OCI-LY7 (cell line): ENCODE measurements at regions not wholly inside any gene's neighbourhood (a gene's known extent, or its start where the extent isn't known, plus 50 kb on each side); places are given as distances from the start of the nearest gene placed in this dataset.
A peak's percentile ranks its signal among the peaks of the same experiment; 100 is the strongest.

ENCODE experiments used
- BruUV-seq: library from RNA; stranded (reverse); fragments of 400-500 nt; replicated peaks from 2 replicates; lab custom pipeline; 2021; lab: Mats Ljungman, UMichigan
- CTCF ChIA-PET: fragments of 300-600 bp; sonication (Branson Sonifier 250); formaldehyde crosslinking; loops from one replicate; lab custom pipeline; 2022; ENCODE audit warnings: antibody characterized with exemption; ENCODE audit not compliant: unreplicated experiment; lab: Charles Lee
- POLR2A ChIA-PET: fragments of 300-600 bp; sonication (Branson Sonifier 250); formaldehyde crosslinking; loops from one replicate; lab custom pipeline; 2022; ENCODE audit warnings: antibody characterized with exemption; lab: Charles Lee
- DNase-seq: peaks from one replicate; pipeline ENCODE4 v3.0.0-alpha.2; 2015; ENCODE audit warnings: low spot score
- H2AFZ ChIP-seq: fragments of 200-600 bp; sonication (generic), shearing (Covaris generic); 2 replicates; pipeline ENCODE4 v1.6.1; 2014; ENCODE audit warnings: mild to moderate bottlenecking, antibody characterized with exemption, low read length, moderate library complexity
- H3K27ac ChIP-seq: fragments of 200-600 bp; sonication (generic); 2 replicates; pipeline ENCODE4 v1.5.1; 2014; ENCODE audit warnings: mixed run types, low read depth, mild to moderate bottlenecking, moderate library complexity, low read length, inconsistent platforms; ENCODE audit not compliant: poor library complexity, severe bottlenecking
- H3K36me3 ChIP-seq: fragments of 200-600 bp; sonication (generic); 2 replicates; pipeline ENCODE4 v1.6.1; 2014; ENCODE audit warnings: mild to moderate bottlenecking, antibody characterized with exemption, low read length, moderate library complexity, mixed read lengths; ENCODE audit not compliant: insufficient read depth
- H3K4me1 ChIP-seq: fragments of 200-600 bp; sonication (generic); 2 replicates; pipeline ENCODE4 v1.5.1; 2014; ENCODE audit warnings: mild to moderate bottlenecking, low read length; ENCODE audit not compliant: insufficient read depth, poor library complexity, severe bottlenecking
- H3K4me2 ChIP-seq: fragments of 200-600 bp; sonication (generic); 2 replicates; pipeline ENCODE4 v1.6.1; 2014; ENCODE audit warnings: mild to moderate bottlenecking, low read length
- H3K4me3 ChIP-seq: fragments of 200-600 bp; sonication (generic); 2 replicates; pipeline ENCODE4 v1.5.1; 2014; ENCODE audit warnings: mild to moderate bottlenecking, low read depth, low read length; ENCODE audit not compliant: poor library complexity, severe bottlenecking
- H3K79me2 ChIP-seq: fragments of 200-600 bp; sonication (generic); 2 replicates; pipeline ENCODE4 v1.6.1; 2016; ENCODE audit warnings: low read depth, mild to moderate bottlenecking, low read length, moderate library complexity, mixed read lengths; ENCODE audit not compliant: insufficient read depth
- H3K9me2 ChIP-seq: fragments of 200-600 bp; sonication (generic); 2 replicates; pipeline ENCODE4 v1.6.1; 2016; ENCODE audit warnings: mild to moderate bottlenecking, low read length, mixed read lengths; ENCODE audit not compliant: insufficient read depth
- H3K9me3 ChIP-seq: fragments of 200-600 bp; sonication (generic); 2 replicates; pipeline ENCODE4 v1.6.1; 2014; ENCODE audit warnings: mild to moderate bottlenecking, mixed run types, low read length, mixed read lengths
- H4K20me1 ChIP-seq: fragments of 200-600 bp; sonication (generic); 2 replicates; pipeline ENCODE4 v1.6.1; 2014; ENCODE audit warnings: mild to moderate bottlenecking, antibody characterized with exemption, low read length, moderate library complexity, mixed read lengths; ENCODE audit not compliant: insufficient read depth
- EZH2phosphoT487 ChIP-seq: fragments of 200-600 bp; sonication (generic); IDR thresholded peaks from 2 replicates; pipeline ENCODE4 v1.6.1; 2018; ENCODE audit warnings: low read depth, borderline replicate concordance, mild to moderate bottlenecking, mixed run types, antibody characterized with exemption, low read length, moderate library complexity, mixed read lengths
- intact Hi-C: fragments of 100-400 bp; cut with micrococcal nuclease; formaldehyde crosslinking; loops from one replicate; pipeline ENCODE4 v1.10.0; 2022; ENCODE audit not compliant: unreplicated experiment
- TF ChIP-seq, protein P1 (sequence below): fragments of 200-600 bp; sonication (generic); conservative IDR thresholded peaks from 2 replicates; pipeline ENCODE4 v1.5.1; 2014; ENCODE audit warnings: mild to moderate bottlenecking, antibody characterized with exemption, low read length, moderate library complexity, mixed read lengths

DNA sequence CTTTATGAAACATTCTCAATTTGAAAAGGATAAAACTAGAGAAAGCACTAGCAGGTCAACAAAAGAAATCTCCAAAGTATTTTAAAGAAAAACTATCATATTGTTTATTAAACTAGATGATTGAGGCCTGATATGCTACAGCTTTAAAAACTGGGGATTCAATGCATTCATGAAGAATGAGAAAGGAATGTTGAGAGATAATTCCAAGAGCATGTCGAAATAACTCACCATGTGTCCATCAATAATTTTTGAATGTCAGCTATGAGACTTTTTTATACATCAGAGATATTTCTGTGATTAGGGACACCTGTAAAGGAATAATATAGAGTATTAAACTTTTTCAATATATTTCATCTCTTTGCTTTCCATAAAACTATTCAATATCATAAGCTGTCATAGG is 376.9 kb upstream of the REG3G start:
- BruUV-seq, result no TSS peak
- H3K79me2 ChIP-seq, result no peaks in the 10 kb centered on the region
- H3K4me2 ChIP-seq, result no peak overlapping the region
- no peak overlapping the region for H3K27ac ChIP-seq
- intact Hi-C loops, result no loop called here
- no peak overlapping the region for H2AFZ ChIP-seq
- H3K36me3 ChIP-seq, result no peaks in the 10 kb centered on the region
- no peaks in the 10 kb centered on the region for H3K9me3 ChIP-seq
- no peaks in the 10 kb centered on the region for H3K9me2 ChIP-seq
- CTCF ChIA-PET, result no interaction called here
- no peak for DNase-seq
- no peaks in the 10 kb centered on the region for H3K4me1 ChIP-seq
- no peak overlapping the region for H3K4me3 ChIP-seq
- POLR2A ChIA-PET, result interaction anchor here (0.7 kb wide), 1 partner anchor 17 kb away, joined by 3 read pairs; no protein-coding TSS in a partner anchor
- no peaks in the 10 kb centered on the region for H4K20me1 ChIP-seq
- TF ChIP-seq EZH2phosphoT487, result no peak
- TF ChIP-seq, protein P1, sequence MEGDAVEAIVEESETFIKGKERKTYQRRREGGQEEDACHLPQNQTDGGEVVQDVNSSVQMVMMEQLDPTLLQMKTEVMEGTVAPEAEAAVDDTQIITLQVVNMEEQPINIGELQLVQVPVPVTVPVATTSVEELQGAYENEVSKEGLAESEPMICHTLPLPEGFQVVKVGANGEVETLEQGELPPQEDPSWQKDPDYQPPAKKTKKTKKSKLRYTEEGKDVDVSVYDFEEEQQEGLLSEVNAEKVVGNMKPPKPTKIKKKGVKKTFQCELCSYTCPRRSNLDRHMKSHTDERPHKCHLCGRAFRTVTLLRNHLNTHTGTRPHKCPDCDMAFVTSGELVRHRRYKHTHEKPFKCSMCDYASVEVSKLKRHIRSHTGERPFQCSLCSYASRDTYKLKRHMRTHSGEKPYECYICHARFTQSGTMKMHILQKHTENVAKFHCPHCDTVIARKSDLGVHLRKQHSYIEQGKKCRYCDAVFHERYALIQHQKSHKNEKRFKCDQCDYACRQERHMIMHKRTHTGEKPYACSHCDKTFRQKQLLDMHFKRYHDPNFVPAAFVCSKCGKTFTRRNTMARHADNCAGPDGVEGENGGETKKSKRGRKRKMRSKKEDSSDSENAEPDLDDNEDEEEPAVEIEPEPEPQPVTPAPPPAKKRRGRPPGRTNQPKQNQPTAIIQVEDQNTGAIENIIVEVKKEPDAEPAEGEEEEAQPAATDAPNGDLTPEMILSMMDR, result no peak

DNA sequence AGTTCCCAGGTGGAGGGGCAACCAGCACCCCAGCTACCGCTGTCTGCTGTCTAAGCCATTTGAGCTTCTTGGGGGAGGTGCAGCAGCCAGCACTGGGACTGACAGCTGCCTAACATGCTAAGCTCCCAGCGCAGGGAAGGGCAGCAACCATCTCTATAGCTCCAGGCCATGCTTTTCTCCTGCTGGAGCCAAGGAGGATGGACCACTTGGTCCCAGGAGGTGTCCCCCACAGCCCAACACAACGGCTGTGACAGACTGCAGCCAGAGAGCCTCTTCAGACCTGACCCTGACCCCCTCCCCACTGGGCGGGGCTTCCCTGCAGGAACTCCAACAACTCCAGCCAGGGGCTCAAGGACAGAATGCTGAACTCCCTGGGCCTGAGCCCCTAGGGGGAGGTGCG is 370.6 kb upstream of the REG3G start:
- POLR2A ChIA-PET, result no interaction called here
- no peak for DNase-seq
- Histone ChIP-seq H3K4me2 (no peak overlapping the region), H3K27ac (no peak overlapping the region), H3K79me2 (no peaks in the 10 kb centered on the region), H3K9me2 (no peaks in the 10 kb centered on the region), H3K4me1 (no peaks in the 10 kb centered on the region), H3K4me3 (no peak overlapping the region), H3K36me3 (no peaks in the 10 kb centered on the region), H2AFZ (no peak overlapping the region), H3K9me3 (no peaks in the 10 kb centered on the region), H4K20me1 (no peaks in the 10 kb centered on the region)
- intact Hi-C loops, result no loop called here
- CTCF ChIA-PET, result no interaction called here
- TF ChIP-seq, protein P1, result no peak
- no peak for TF ChIP-seq EZH2phosphoT487
- BruUV-seq, result no TSS peak

DNA sequence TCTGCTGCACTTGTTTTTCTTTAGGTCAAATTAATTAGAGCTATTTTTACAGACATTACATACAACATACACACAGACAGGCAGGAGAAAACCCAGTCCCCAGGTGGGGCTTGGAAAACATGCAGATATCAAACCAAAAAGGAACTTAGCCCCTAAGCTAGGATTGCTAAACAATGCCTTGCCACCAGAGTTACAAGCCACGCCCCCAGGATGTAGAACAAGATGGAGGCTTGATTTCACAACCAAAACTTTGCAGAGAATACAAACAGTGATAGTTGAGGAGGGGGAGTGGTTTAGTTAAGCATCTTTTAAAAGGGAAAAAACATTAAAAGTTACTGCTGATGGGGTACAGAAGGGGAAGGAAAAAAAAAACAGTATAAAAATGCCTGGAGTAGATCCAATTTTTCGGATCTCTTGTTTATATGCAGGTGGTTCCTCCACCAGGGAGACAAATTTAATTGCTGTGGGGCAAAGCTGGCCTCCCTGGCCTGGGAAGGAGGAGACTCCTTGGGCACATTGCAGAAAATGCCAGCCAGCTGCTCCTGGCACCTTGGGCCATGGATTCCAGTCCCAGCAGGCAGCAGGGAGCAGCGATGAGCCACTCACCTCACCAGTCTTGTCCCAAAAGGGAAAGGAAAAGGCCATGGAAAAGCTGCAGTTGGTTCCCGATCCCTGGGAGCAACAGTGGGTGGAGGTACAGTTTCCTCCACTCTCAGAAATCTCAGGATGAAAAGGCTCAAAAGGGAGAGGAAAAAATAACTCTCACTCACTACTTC is 348.4 kb upstream of the REG3G start:
- no peak overlapping the region for H3K4me3 ChIP-seq
- H3K9me2 ChIP-seq, result no peaks in the 10 kb centered on the region
- no peak overlapping the region for H3K4me2 ChIP-seq
- no peaks in the 10 kb centered on the region for H3K36me3 ChIP-seq
- intact Hi-C loops, result no loop called here
- no peak overlapping the region for H3K27ac ChIP-seq
- ChIA-PET CTCF (no interaction called here), POLR2A (interaction anchor here (0.6 kb wide), 2 partner anchors 31 to 87 kb away, joined by 3 read pairs; no protein-coding TSS in a partner anchor)
- no peaks in the 10 kb centered on the region for H4K20me1 ChIP-seq
- no peak for TF ChIP-seq EZH2phosphoT487
- TF ChIP-seq, protein P1, result no peak
- BruUV-seq, result no TSS peak
- H3K79me2 ChIP-seq, result no peaks in the 10 kb centered on the region
- peak; percentile 10 for DNase-seq
- H2AFZ ChIP-seq, result peak overlapping the region; percentile 55; the same call in 1 of the 2 replicates
- no peaks in the 10 kb centered on the region for H3K4me1 ChIP-seq
- H3K9me3 ChIP-seq, result no peaks in the 10 kb centered on the region
